ENCODE measurements at regions not wholly inside any gene's neighbourhood (a gene's known extent, or its start where the extent isn't known, plus 50 kb on each side); places are given as distances from the start of the nearest gene placed in this dataset.
"Not testable (repeated sequence)": the region's sequence is repeated elsewhere in the genome, so short reads cannot be mapped to it uniquely, and the experiment has no call there.

- intact Hi-C loops (cut with micrococcal nuclease; ENCODE audit: unreplicated experiment), result no loop called here
- TF ChIP-seq, protein P1, sequence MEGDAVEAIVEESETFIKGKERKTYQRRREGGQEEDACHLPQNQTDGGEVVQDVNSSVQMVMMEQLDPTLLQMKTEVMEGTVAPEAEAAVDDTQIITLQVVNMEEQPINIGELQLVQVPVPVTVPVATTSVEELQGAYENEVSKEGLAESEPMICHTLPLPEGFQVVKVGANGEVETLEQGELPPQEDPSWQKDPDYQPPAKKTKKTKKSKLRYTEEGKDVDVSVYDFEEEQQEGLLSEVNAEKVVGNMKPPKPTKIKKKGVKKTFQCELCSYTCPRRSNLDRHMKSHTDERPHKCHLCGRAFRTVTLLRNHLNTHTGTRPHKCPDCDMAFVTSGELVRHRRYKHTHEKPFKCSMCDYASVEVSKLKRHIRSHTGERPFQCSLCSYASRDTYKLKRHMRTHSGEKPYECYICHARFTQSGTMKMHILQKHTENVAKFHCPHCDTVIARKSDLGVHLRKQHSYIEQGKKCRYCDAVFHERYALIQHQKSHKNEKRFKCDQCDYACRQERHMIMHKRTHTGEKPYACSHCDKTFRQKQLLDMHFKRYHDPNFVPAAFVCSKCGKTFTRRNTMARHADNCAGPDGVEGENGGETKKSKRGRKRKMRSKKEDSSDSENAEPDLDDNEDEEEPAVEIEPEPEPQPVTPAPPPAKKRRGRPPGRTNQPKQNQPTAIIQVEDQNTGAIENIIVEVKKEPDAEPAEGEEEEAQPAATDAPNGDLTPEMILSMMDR (IDR thresholded peaks at IDR 0.05; ENCODE audit: unreplicated experiment), result no peak
- Mint-ChIP-seq H3K4me3 (ENCODE audit: low read depth, unreplicated experiment) (no peak overlapping the region), H3K9me3 (ENCODE audit: low read depth, unreplicated experiment) (no peaks in the 10 kb centered on the region), H3K27me3 (ENCODE audit: unreplicated experiment) (no peaks in the 10 kb centered on the region), H3K36me3 (ENCODE audit: insufficient read depth, unreplicated experiment) (peaks cover 10% of the 10 kb centered on the region), H3K27ac (ENCODE audit: unreplicated experiment) (peak overlapping the region; percentile 44), H3K4me1 (ENCODE audit: low read depth, unreplicated experiment) (peaks cover 43% of the 10 kb centered on the region)
- DNase-seq, result no peak
- CTCF ChIA-PET, result interaction anchor here (0.8 kb wide), 1 partner anchor 112 kb away, joined by 3 read pairs; no protein-coding TSS in a partner anchor
- no TSS peak for BruUV-seq (replicated peaks)
Measured at GRCh38 chr3:177337541-177338331, 140.5 kb upstream of the TBL1XR1 start.

DNA sequence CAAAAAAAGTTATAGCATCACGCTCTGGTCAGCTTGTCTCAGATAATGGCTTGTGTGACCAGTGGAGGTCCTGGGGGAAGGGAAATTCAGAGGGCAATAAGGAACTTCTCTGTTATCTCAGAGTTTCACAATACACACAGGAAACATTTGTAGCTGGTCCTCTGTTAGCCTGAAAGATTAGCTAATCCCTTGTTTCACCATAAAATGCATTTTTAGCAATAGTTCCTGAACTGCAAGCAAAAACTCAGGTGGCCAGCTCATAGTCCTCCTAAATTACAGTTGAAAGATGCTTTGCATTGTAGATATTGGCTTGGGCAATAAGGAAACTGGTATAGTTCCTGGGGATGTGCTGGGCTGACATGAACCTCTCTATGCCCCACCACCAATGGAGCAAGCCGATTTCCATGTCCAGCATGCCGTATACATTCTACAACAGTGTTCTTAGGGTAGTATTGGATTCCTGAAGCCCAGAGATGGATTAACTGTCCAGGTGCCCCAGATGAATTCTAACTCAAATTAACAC lies 141.5 kb upstream of the TBL1XR1 start:
- BruUV-seq (replicated peaks), result no TSS peak
- peaks cover 54% of the 10 kb centered on the region for H3K4me1 Mint-ChIP-seq (ENCODE audit: low read depth, unreplicated experiment)
- CTCF ChIA-PET, result interaction anchor here (0.8 to 1.0 kb wide), 3 partner anchors 39 to 113 kb away, joined by 3 to 6 read pairs (median 3); no protein-coding TSS in a partner anchor
- no peaks in the 10 kb centered on the region for H3K27me3 Mint-ChIP-seq (ENCODE audit: unreplicated experiment)
- peak; percentile 35 for DNase-seq
- intact Hi-C loops (cut with micrococcal nuclease; ENCODE audit: unreplicated experiment), result no loop called here
- no peak overlapping the region for H3K4me3 Mint-ChIP-seq (ENCODE audit: low read depth, unreplicated experiment)
- H3K27ac Mint-ChIP-seq (ENCODE audit: unreplicated experiment), result peak overlapping the region; percentile 55
- peaks cover 10% of the 10 kb centered on the region for H3K36me3 Mint-ChIP-seq (ENCODE audit: insufficient read depth, unreplicated experiment)
- TF ChIP-seq, protein P1 (IDR thresholded peaks at IDR 0.05; ENCODE audit: unreplicated experiment), result no peak
- H3K9me3 Mint-ChIP-seq (ENCODE audit: low read depth, unreplicated experiment), result no peaks in the 10 kb centered on the region

GRCh38 chr3:177339220-177339703 lies 142.0 kb upstream of the TBL1XR1 start:
- Mint-ChIP-seq H3K27ac (ENCODE audit: unreplicated experiment) (peak overlapping the region; percentile 55), H3K4me1 (ENCODE audit: low read depth, unreplicated experiment) (peaks cover 59% of the 10 kb centered on the region)
- H3K36me3 Mint-ChIP-seq (ENCODE audit: insufficient read depth, unreplicated experiment); intact Hi-C loops (cut with micrococcal nuclease; ENCODE audit: unreplicated experiment); DNase-seq; H3K4me3 Mint-ChIP-seq (ENCODE audit: low read depth, unreplicated experiment); H3K9me3 Mint-ChIP-seq (ENCODE audit: low read depth, unreplicated experiment); BruUV-seq (replicated peaks); H3K27me3 Mint-ChIP-seq (ENCODE audit: unreplicated experiment): not testable (repeated sequence)
- CTCF ChIA-PET, result interaction anchor here (0.7 to 1.0 kb wide), 3 partner anchors 39 to 239 kb away, joined by 3 to 6 read pairs (median 6); no protein-coding TSS in a partner anchor

DNA sequence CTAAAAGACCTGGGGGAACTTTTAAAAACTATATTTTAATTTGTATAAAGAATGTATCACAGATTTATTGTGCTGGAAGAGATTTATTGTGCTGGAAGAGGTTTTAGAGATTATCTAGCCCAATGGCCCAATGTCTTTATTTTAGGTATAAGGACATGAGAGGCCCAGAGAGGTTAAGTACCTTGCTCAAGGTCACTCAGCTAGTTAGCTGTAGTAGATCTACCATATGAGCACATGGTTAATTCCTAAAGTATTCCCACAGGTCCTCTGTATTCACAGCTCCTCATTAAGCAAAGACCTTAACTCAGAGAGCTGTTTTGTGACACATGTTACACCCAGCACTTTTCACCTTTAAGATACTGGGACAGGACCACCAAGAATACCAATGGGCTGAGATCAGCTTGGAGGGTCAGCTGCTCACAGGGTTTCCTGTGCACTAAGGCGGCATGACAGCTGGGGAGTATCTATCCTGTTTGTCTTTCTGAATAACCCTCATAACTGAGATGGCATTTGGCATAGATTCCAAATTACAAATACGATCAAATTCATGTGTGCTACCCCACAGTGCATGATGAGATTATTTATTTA lies 143.1 kb upstream of the TBL1XR1 start:
- CTCF ChIA-PET, result interaction anchor here (1.1 to 2.4 kb wide), 2 partner anchors 12 to 40 kb away, joined by 3 to 7 read pairs; no protein-coding TSS in a partner anchor
- Mint-ChIP-seq H3K27ac (ENCODE audit: unreplicated experiment) (no peak overlapping the region), H3K9me3 (ENCODE audit: low read depth, unreplicated experiment) (no peaks in the 10 kb centered on the region), H3K36me3 (ENCODE audit: insufficient read depth, unreplicated experiment) (peaks cover 20% of the 10 kb centered on the region), H3K4me3 (ENCODE audit: low read depth, unreplicated experiment) (no peak overlapping the region), H3K27me3 (ENCODE audit: unreplicated experiment) (no peaks in the 10 kb centered on the region), H3K4me1 (ENCODE audit: low read depth, unreplicated experiment) (peaks cover 69% of the 10 kb centered on the region)
- TF ChIP-seq, protein P1 (IDR thresholded peaks at IDR 0.05; ENCODE audit: unreplicated experiment), result no peak
- DNase-seq, result no peak
- intact Hi-C loops (cut with micrococcal nuclease; ENCODE audit: unreplicated experiment), result no loop called here
- BruUV-seq (replicated peaks), result no TSS peak

Data from Calu3 (cell line).